SK-N-SH treated with all-trans-retinoic acid at 6 μM for 48 hours (cell line): ENCODE measurements at regions not wholly inside any gene's neighbourhood (a gene's known extent, or its start where the extent isn't known, plus 50 kb on each side); places are given as distances from the start of the nearest gene placed in this dataset.
A peak's percentile ranks its signal among the peaks of the same experiment; 100 is the strongest.

Experiments used
- ATAC-seq: fragments of 200-7000 bp; cut with Tn5 transposase; 3 replicates; pipeline ENCODE4 v1.9.1; 2020; ENCODE audit warnings: mild to moderate bottlenecking, moderate library complexity
- ARNTL ChIP-seq: fragments of 450-650 bp; formaldehyde crosslinking; IDR thresholded peaks from 2 replicates; pipeline ENCODE4 v1.5.0; 2020; ENCODE audit warnings: low read depth, mild to moderate bottlenecking, moderate library complexity, borderline replicate concordance
- BACH2 ChIP-seq: fragments of 250-450 bp; sonication (Bioruptor Pico); IDR thresholded peaks from 2 replicates; pipeline ENCODE4 v1.9.0; 2021; ENCODE audit warnings: mild to moderate bottlenecking, borderline replicate concordance
- CSRNP3 ChIP-seq: fragments of 250-450 bp; sonication (Bioruptor Pico); IDR thresholded peaks from 2 replicates; pipeline ENCODE4 v1.5.1; 2021; ENCODE audit warnings: mild to moderate bottlenecking, moderate library complexity
- ESRRG ChIP-seq: fragments of 250-450 bp; sonication (Bioruptor Pico); IDR thresholded peaks from 2 replicates; pipeline ENCODE4 v1.6.1; 2021; ENCODE audit warnings: mild to moderate bottlenecking
- GLIS3 ChIP-seq: fragments of 250-450 bp; sonication (Bioruptor Pico); IDR thresholded peaks from 2 replicates; pipeline ENCODE4 v1.5.0; 2020; ENCODE audit warnings: mild to moderate bottlenecking, moderate library complexity
- ISL1 ChIP-seq: fragments of 250-450 bp; sonication (Bioruptor Pico); IDR thresholded peaks from 2 replicates; pipeline ENCODE4 v2.1.2; 2022; ENCODE audit warnings: mild to moderate bottlenecking, moderate library complexity
- OSR1 ChIP-seq: fragments of 250-450 bp; sonication (Bioruptor Pico); IDR thresholded peaks from 2 replicates; pipeline ENCODE4 v1.8.0; 2022; ENCODE audit warnings: moderate library complexity, mild to moderate bottlenecking, inconsistent platforms
- POU6F1 ChIP-seq: fragments of 250-450 bp; sonication (Bioruptor Pico); IDR thresholded peaks from 2 replicates; pipeline ENCODE4 v1.8.0; 2021; ENCODE audit warnings: low read depth, mild to moderate bottlenecking, moderate library complexity, borderline replicate concordance
- RARB ChIP-seq: fragments of 250-450 bp; sonication (Bioruptor Pico); IDR thresholded peaks from 2 replicates; pipeline ENCODE4 v1.8.0; 2021; ENCODE audit warnings: mild to moderate bottlenecking, moderate library complexity
- SNAI2 ChIP-seq: fragments of 250-450 bp; sonication (Bioruptor Pico); IDR thresholded peaks from 2 replicates; pipeline ENCODE4 v1.5.0; 2020; ENCODE audit warnings: mild to moderate bottlenecking, moderate library complexity
- TCF4 ChIP-seq: fragments of 250-450 bp; sonication (Bioruptor Pico); IDR thresholded peaks from 2 replicates; pipeline ENCODE4 v1.8.0; 2021; ENCODE audit warnings: mild to moderate bottlenecking, moderate library complexity, borderline replicate concordance
- TOX ChIP-seq: fragments of 250-450 bp; sonication (Bioruptor Pico); IDR thresholded peaks from 2 replicates; pipeline ENCODE4 v1.8.0; 2021; ENCODE audit warnings: mild to moderate bottlenecking, moderate library complexity, borderline replicate concordance
- TSHZ2 ChIP-seq: fragments of 250-450 bp; sonication (Bioruptor Pico); IDR thresholded peaks from 2 replicates; pipeline ENCODE4 v1.5.0; 2020; ENCODE audit warnings: mild to moderate bottlenecking, moderate library complexity
- ZFP3 ChIP-seq: fragments of 250-450 bp; sonication (Bioruptor Pico); IDR thresholded peaks from 2 replicates; pipeline ENCODE4 v1.5.0; 2020; ENCODE audit warnings: mild to moderate bottlenecking, moderate library complexity
- ZFP30 ChIP-seq: fragments of 450-650 bp; formaldehyde crosslinking; IDR thresholded peaks from 2 replicates; pipeline ENCODE4 v1.5.0; 2022; ENCODE audit warnings: mild to moderate bottlenecking, moderate library complexity
- ZNF565 ChIP-seq: fragments of 450-650 bp; formaldehyde crosslinking; conservative IDR thresholded peaks from 2 replicates; pipeline ENCODE4 v1.5.0; 2020; ENCODE audit warnings: low read depth, mild to moderate bottlenecking, moderate library complexity
- ZNF70 ChIP-seq: fragments of 450-650 bp; formaldehyde crosslinking; IDR thresholded peaks from 2 replicates; pipeline ENCODE4 v1.5.0; 2020; ENCODE audit warnings: mild to moderate bottlenecking, moderate library complexity
- ZNF8 ChIP-seq: fragments of 450-650 bp; formaldehyde crosslinking; IDR thresholded peaks from 2 replicates; pipeline ENCODE4 v1.5.0; 2020; ENCODE audit warnings: mild to moderate bottlenecking, moderate library complexity

- TF ChIP-seq TOX (CRISPR knock-in tag) (no peak), GLIS3 (CRISPR knock-in tag) (no peak), OSR1 (CRISPR knock-in tag) (no peak), ZNF565 (CRISPR knock-in tag) (no peak), RARB (CRISPR knock-in tag) (no peak), ZNF70 (no peak)
Measured at GRCh38 chr2:17146358-17146757, 371.9 kb downstream of the RAD51AP2 start (continued).

GRCh38 chr2:17136877-17137276 lies 381.4 kb downstream of the RAD51AP2 start:
- ATAC-seq, result no peak
- TF ChIP-seq ZNF70 (no peak), TCF4 (CRISPR knock-in tag) (peak; percentile 99), ARNTL (no peak), ZNF565 (CRISPR knock-in tag) (no peak), ZFP3 (CRISPR knock-in tag) (no peak), TSHZ2 (CRISPR knock-in tag) (peak; percentile 57; the same call in 1 of the 2 replicates), CSRNP3 (peak; percentile 56; the same call in 1 of the 2 replicates), ISL1 (no peak)

- no peak for ATAC-seq
- TF ChIP-seq POU6F1 (no peak), OSR1 (CRISPR knock-in tag) (no peak), CSRNP3 (no peak), ZNF70 (no peak), TCF4 (CRISPR knock-in tag) (no peak), SNAI2 (CRISPR knock-in tag) (no peak), TOX (CRISPR knock-in tag) (no peak), RARB (CRISPR knock-in tag) (no peak), BACH2 (CRISPR knock-in tag) (no peak)
Measured at GRCh38 chr2:17136231-17136630, 382.0 kb downstream of the RAD51AP2 start.

GRCh38 chr2:17135619-17136018 lies 382.6 kb downstream of the RAD51AP2 start:
- no peak for ATAC-seq
- TF ChIP-seq ESRRG (CRISPR knock-in tag), result no peak
- TF ChIP-seq ISL1, result no peak
- TF ChIP-seq BACH2 (CRISPR knock-in tag), result no peak
- TF ChIP-seq TSHZ2 (CRISPR knock-in tag), result no peak
- no peak for TF ChIP-seq ZFP30
- no peak for TF ChIP-seq SNAI2 (CRISPR knock-in tag)
- TF ChIP-seq ZFP3 (CRISPR knock-in tag), result no peak
- no peak for TF ChIP-seq ZNF8 (CRISPR knock-in tag)
- no peak for TF ChIP-seq ARNTL
- no peak for TF ChIP-seq ZNF70
- TF ChIP-seq, all 23 proteins: peak for 0
